ENCODE measurements at regions not wholly inside any gene's neighbourhood (a gene's known extent, or its start where the extent isn't known, plus 50 kb on each side); places are given as distances from the start of the nearest gene placed in this dataset.

- H4K20me1 ChIP-seq (ENCODE audit: control insufficient read depth, insufficient read depth, insufficient read length): no peaks in the 10 kb centered on the region
- peaks cover 1 to 21% (median 6%) of the 10 kb centered on the region in 3 experiments; a peak in 5 of 7 replicates for H3K36me3 Mint-ChIP-seq (ENCODE audit: insufficient read depth in 1 of 3, low read depth in 3 of 3)
- DNase-seq: no peak
- H2BK5ac ChIP-seq (ENCODE audit: insufficient read length, low read length): no peak overlapping the region
- H2BK15ac ChIP-seq (ENCODE audit: low read depth, low read length): no peak overlapping the region
- H3K4me1 ChIP-seq (ENCODE audit: insufficient read depth, low read length): no peaks in the 10 kb centered on the region
- no peak overlapping the region for H2AK5ac ChIP-seq (ENCODE audit: insufficient read length, low read length)
- H2BK12ac ChIP-seq (ENCODE audit: insufficient read length, low read depth, low read length): no peak overlapping the region
- H3K27me3 ChIP-seq (ENCODE audit: insufficient read depth, low read length): no peaks in the 10 kb centered on the region
- no peak overlapping the region for H3K4me3 Mint-ChIP-seq
- H3K4ac ChIP-seq (ENCODE audit: low read depth, low read length): no peak overlapping the region
- no peak overlapping the region for H3K27ac ChIP-seq (ENCODE audit: insufficient read length, low read depth, low read length)
- H3K9me3 Mint-ChIP-seq: peaks cover 7 to 8% of the 10 kb centered on the region in 2 experiments
- H3T11ph ChIP-seq (ENCODE audit: low read length): no peak overlapping the region
- WGBS (ENCODE audit: extremely low coverage, insufficient read length, low lambda C conversion rate): no CpG with 5 or more reads among the region's 2 CpGs
- H4K91ac ChIP-seq (ENCODE audit: insufficient read length, low read depth, low read length): no peak overlapping the region
- H3K23ac ChIP-seq (ENCODE audit: insufficient read length, low read depth, low read length): no peak overlapping the region
- H2BK120ac ChIP-seq (ENCODE audit: low read depth, low read length, poor library complexity, severe bottlenecking): no peak overlapping the region
- TF ChIP-seq CTCF (conservative IDR thresholded peaks at IDR 0.05): no peak
- no peak overlapping the region for H3K27ac Mint-ChIP-seq
- 0 out of 2 replicates have a peak, but pooled peaks cover 3% of the 10 kb centered on the region for H3K27me3 Mint-ChIP-seq (ENCODE audit: low read depth)
- no peak overlapping the region for H2BK20ac ChIP-seq (ENCODE audit: low read depth, low read length, poor library complexity, severe bottlenecking)
- no peak overlapping the region for H3K14ac ChIP-seq (ENCODE audit: insufficient read depth, low read length)
- H3K9ac ChIP-seq (ENCODE audit: extremely low read depth, insufficient read length, low read length): no peak overlapping the region
- no peak overlapping the region for H3K56ac ChIP-seq (ENCODE audit: insufficient read length, low read depth, low read length)
- H4K8ac ChIP-seq (replicated peaks; ENCODE audit: insufficient read length, low read depth, low read length): no peak overlapping the region
- H3K23me2 ChIP-seq (ENCODE audit: insufficient read length, low read depth, low read length, poor library complexity, severe bottlenecking): no peaks in the 10 kb centered on the region
- no peaks in the 10 kb centered on the region for H3K9me3 ChIP-seq (ENCODE audit: control insufficient read depth, low read depth, low read length)
- H3K79me1 ChIP-seq (ENCODE audit: insufficient read depth, low read depth, low read length, poor library complexity, severe bottlenecking): no peaks in the 10 kb centered on the region
- H3K79me2 ChIP-seq (ENCODE audit: insufficient read depth, low read length): no peaks in the 10 kb centered on the region
- H3K4me2 ChIP-seq (ENCODE audit: insufficient read depth, insufficient read length, low read length): no peak overlapping the region
- H4K5ac ChIP-seq (ENCODE audit: insufficient read length, low read depth, low read length): no peak overlapping the region
- H2AFZ ChIP-seq (ENCODE audit: low read length): no peak overlapping the region
- H3K18ac ChIP-seq (ENCODE audit: insufficient read length, low read depth, low read length): no peak overlapping the region
- 0 out of 4 replicates have a peak, but pooled peaks cover 0 to 4% of the 10 kb centered on the region in 2 experiments for H3K4me1 Mint-ChIP-seq
These were observed 115.0 kb upstream of the RMDN2 start for GRCh38 chr2:37809931-37810570.
